Endothelial cell of umbilical vein (primary cell): ENCODE measurements at regions not wholly inside any gene's neighbourhood (a gene's known extent, or its start where the extent isn't known, plus 50 kb on each side); places are given as distances from the start of the nearest gene placed in this dataset.
A peak's percentile ranks its signal among the peaks of the same experiment; 100 is the strongest.

Experiments used
- BruUV-seq: library from RNA; stranded (reverse); fragments of 400-500 nt; replicated peaks from 2 replicates; lab custom pipeline; 2021; lab: Mats Ljungman, UMichigan
- CTCF ChIA-PET: fragments of 300-600, 350-600 bp; sonication (Branson Sonifier 250); formaldehyde crosslinking; loops from one replicate; lab custom pipeline; 2021; ENCODE audit warnings: antibody characterized with exemption, inconsistent platforms; lab: Charles Lee
- POLR2A ChIA-PET: fragments of 300-600, 350-600 bp; sonication (Branson Sonifier 250); formaldehyde crosslinking; loops from one replicate; lab custom pipeline; 2021; ENCODE audit warnings: antibody characterized with exemption, inconsistent platforms; lab: Charles Lee
- DNase-seq: peaks from one replicate; pipeline ENCODE4 v3.0.0-alpha.2; 2011; ENCODE audit warnings: low read depth, low spot score
- FAIRE-seq: peaks from 2 replicates; lab custom pipeline; 2011; peaks lifted over from hg19 to GRCh38; lab: Jason Lieb, UNC
- H2AFZ ChIP-seq: 2 replicates; pipeline ENCODE4 v1.6.0; 2012; ENCODE audit warnings: low read depth, low read length, control low read depth, inconsistent platforms
- H3K27ac ChIP-seq: 2 replicates; pipeline ENCODE4 v1.5.1; 2011; ENCODE audit warnings: low read depth, mild to moderate bottlenecking, control low read depth, low read length, moderate library complexity; ENCODE audit not compliant: insufficient read depth
- H3K27me3 ChIP-seq, 2 experiments: 2 replicates each; pipeline versions ENCODE4 v1.6.0 to v1.6.1; 2011; ENCODE audit warnings: low read length in 2 of 2, mixed read lengths in 1 of 2; ENCODE audit not compliant: control insufficient read depth in 2 of 2, insufficient read depth in 2 of 2
- H3K36me3 ChIP-seq, 2 experiments: 2 replicates in 1 of 2; 3 replicates in 1 of 2; pipeline ENCODE4 v1.5.1; 2011; ENCODE audit warnings: low read length in 2 of 2, mild to moderate bottlenecking in 1 of 2, moderate library complexity in 1 of 2; ENCODE audit not compliant: control insufficient read depth in 2 of 2, insufficient read depth in 2 of 2; ENCODE audit errors: extremely low read depth in 1 of 2
- H3K4me1 ChIP-seq: 3 replicates; pipeline ENCODE4 v1.5.1; 2011; ENCODE audit warnings: mild to moderate bottlenecking, low read length; ENCODE audit not compliant: control insufficient read depth, insufficient read depth; ENCODE audit errors: extremely low read depth
- H3K4me2 ChIP-seq: 2 replicates; pipeline ENCODE4 v1.6.1; 2011; ENCODE audit warnings: low read length, control low read depth, mixed read lengths; ENCODE audit not compliant: insufficient read depth
- H3K4me3 ChIP-seq, 3 experiments: fragments of 200-600 bp in 1 of 3; sonication (generic), shearing (Covaris generic) in 1 of 3; replicated peaks in 1 of 3; 2 replicates each; pipeline ENCODE4 v1.5.1; 2011 to 2016; ENCODE audit warnings: control low read depth in 3 of 3, low read length in 3 of 3, mild to moderate bottlenecking in 2 of 3, inconsistent platforms in 1 of 3, low read depth in 1 of 3, moderate library complexity in 1 of 3; ENCODE audit not compliant: insufficient read depth in 1 of 3
- H3K79me2 ChIP-seq: 2 replicates; pipeline ENCODE4 v1.6.0; 2012; ENCODE audit warnings: low read length, inconsistent platforms; ENCODE audit not compliant: control insufficient read depth, insufficient read depth
- H3K9ac ChIP-seq: replicated peaks from 2 replicates; pipeline ENCODE3; 2011; ENCODE audit warnings: low read length, control low read depth; ENCODE audit not compliant: insufficient read depth; ENCODE audit errors: extremely low read depth
- H3K9me1 ChIP-seq: replicated peaks from 3 replicates; pipeline ENCODE4 v1.6.0; 2011; ENCODE audit warnings: mild to moderate bottlenecking, low read length; ENCODE audit not compliant: control insufficient read depth, insufficient read depth; ENCODE audit errors: extremely low read depth
- H3K9me3 ChIP-seq: replicated peaks from 2 replicates; pipeline ENCODE4 v1.5.1; 2012; ENCODE audit warnings: low read length, inconsistent platforms; ENCODE audit not compliant: control insufficient read depth, insufficient read depth
- H4K20me1 ChIP-seq: replicated peaks from 2 replicates; pipeline ENCODE3; 2011; ENCODE audit warnings: mild to moderate bottlenecking, low read length; ENCODE audit not compliant: control insufficient read depth, insufficient read depth; ENCODE audit errors: extremely low read depth
- EZH2 ChIP-seq: IDR thresholded peaks from 2 replicates; pipeline ENCODE4 v1.6.1; 2012; ENCODE audit warnings: borderline replicate concordance, low read depth, mild to moderate bottlenecking, moderate library complexity, low read length, inconsistent platforms; ENCODE audit not compliant: severe bottlenecking
- FOS ChIP-seq: IDR thresholded peaks from 2 replicates; pipeline ENCODE4 v1.6.1; 2011; ENCODE audit warnings: mild to moderate bottlenecking, low read length, moderate library complexity, borderline replicate concordance; ENCODE audit not compliant: insufficient read depth
- GATA2 ChIP-seq: IDR thresholded peaks from 2 replicates; pipeline ENCODE4 v1.7.0; 2011; ENCODE audit warnings: low read depth, mild to moderate bottlenecking, moderate library complexity, mixed read lengths, low read length; ENCODE audit not compliant: insufficient read length, insufficient read depth
- JUN ChIP-seq: IDR thresholded peaks from 2 replicates; pipeline ENCODE4 v1.6.1; 2011; ENCODE audit warnings: borderline replicate concordance, low read depth; ENCODE audit not compliant: insufficient read length, insufficient read depth
- MYC ChIP-seq: IDR thresholded peaks from one replicate; pipeline ENCODE4 v1.6.1; 2011; ENCODE audit warnings: mild to moderate bottlenecking, low read depth, low read length
- POLR2A ChIP-seq: IDR thresholded peaks from 2 replicates; pipeline ENCODE4 v1.6.1; 2012; ENCODE audit warnings: low read depth, mild to moderate bottlenecking, control low read depth, low read length
- POLR2AphosphoS5 ChIP-seq: IDR thresholded peaks from 2 replicates; pipeline ENCODE4 v1.6.1; 2012; ENCODE audit warnings: low read depth, mild to moderate bottlenecking, control low read depth, low read length, moderate library complexity; ENCODE audit not compliant: insufficient read depth
- dilution Hi-C: fragments of 300-500 bp; cut with MboI; formaldehyde crosslinking; loops from one replicate; pipeline ENCODE4 v1.15.0; 2019; ENCODE audit warnings: low sequenced_read_pairs; ENCODE audit not compliant: extremely low pct_ligation_motif_present
- intact Hi-C: fragments of 100-400 bp; cut with micrococcal nuclease; formaldehyde crosslinking; loops from one replicate; pipeline ENCODE4 v1.10.0; 2022
- TF ChIP-seq, protein P1 (sequence below): IDR thresholded peaks from 2 replicates; pipeline ENCODE4 v1.6.1; 2011; ENCODE audit not compliant: insufficient read depth, insufficient read length
- TF ChIP-seq, protein P2 (sequence below), 2 donors: IDR thresholded peaks; 1 replicate in 1 of 2; 2 replicates in 1 of 2; pipeline ENCODE4 v1.5.1; 2011; ENCODE audit warnings: low read length in 2 of 2, mild to moderate bottlenecking in 2 of 2, moderate library complexity in 2 of 2, control low read depth in 1 of 2, inconsistent platforms in 1 of 2, low read depth in 1 of 2; ENCODE audit not compliant: insufficient read depth in 1 of 2; ENCODE audit errors: extremely low read depth in 1 of 2

GRCh38 chr1:58911841-58912499 is 128.1 kb upstream of the JUN start:
- POLR2A ChIA-PET: no interaction called here
- Histone ChIP-seq H3K4me3 (no peak overlapping the region), H3K36me3 (no peaks in the 10 kb centered on the region), H2AFZ (no peak overlapping the region), H4K20me1 (no peaks in the 10 kb centered on the region), H3K9me3 (no peaks in the 10 kb centered on the region), H3K4me1 (peaks cover 21% of the 10 kb centered on the region), H3K9me1 (no peaks in the 10 kb centered on the region), H3K79me2 (no peaks in the 10 kb centered on the region), H3K27ac (no peak overlapping the region), H3K4me2 (no peak overlapping the region), H3K9ac (no peak overlapping the region), H3K27me3 (no peaks in the 10 kb centered on the region)
- BruUV-seq: no TSS peak
- FAIRE-seq: no peak
- CTCF ChIA-PET: interaction anchor here (1.4 kb wide), 1 partner anchor 116 kb away, joined by 3 read pairs; no protein-coding TSS in a partner anchor
- dilution Hi-C loops: no loop called here
- DNase-seq: peak; percentile 29
- intact Hi-C loops: no loop called here
- TF ChIP-seq JUN (no peak), EZH2 (no peak), POLR2AphosphoS5 (no peak), POLR2A (no peak), GATA2 (no peak), FOS (no peak), MYC (no peak)
- TF ChIP-seq, protein P1, sequence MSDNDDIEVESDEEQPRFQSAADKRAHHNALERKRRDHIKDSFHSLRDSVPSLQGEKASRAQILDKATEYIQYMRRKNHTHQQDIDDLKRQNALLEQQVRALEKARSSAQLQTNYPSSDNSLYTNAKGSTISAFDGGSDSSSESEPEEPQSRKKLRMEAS: no peak
- TF ChIP-seq, protein P2, sequence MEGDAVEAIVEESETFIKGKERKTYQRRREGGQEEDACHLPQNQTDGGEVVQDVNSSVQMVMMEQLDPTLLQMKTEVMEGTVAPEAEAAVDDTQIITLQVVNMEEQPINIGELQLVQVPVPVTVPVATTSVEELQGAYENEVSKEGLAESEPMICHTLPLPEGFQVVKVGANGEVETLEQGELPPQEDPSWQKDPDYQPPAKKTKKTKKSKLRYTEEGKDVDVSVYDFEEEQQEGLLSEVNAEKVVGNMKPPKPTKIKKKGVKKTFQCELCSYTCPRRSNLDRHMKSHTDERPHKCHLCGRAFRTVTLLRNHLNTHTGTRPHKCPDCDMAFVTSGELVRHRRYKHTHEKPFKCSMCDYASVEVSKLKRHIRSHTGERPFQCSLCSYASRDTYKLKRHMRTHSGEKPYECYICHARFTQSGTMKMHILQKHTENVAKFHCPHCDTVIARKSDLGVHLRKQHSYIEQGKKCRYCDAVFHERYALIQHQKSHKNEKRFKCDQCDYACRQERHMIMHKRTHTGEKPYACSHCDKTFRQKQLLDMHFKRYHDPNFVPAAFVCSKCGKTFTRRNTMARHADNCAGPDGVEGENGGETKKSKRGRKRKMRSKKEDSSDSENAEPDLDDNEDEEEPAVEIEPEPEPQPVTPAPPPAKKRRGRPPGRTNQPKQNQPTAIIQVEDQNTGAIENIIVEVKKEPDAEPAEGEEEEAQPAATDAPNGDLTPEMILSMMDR (IDR thresholded peaks at IDR 0.05; ENCODE audit: extremely low read depth in 1 of 2, insufficient read depth in 1 of 2, low read depth in 1 of 2, low read length in 2 of 2): no peak
